Fibroblast of lung (primary cell): ENCODE measurements at regions not wholly inside any gene's neighbourhood (a gene's known extent, or its start where the extent isn't known, plus 50 kb on each side); places are given as distances from the start of the nearest gene placed in this dataset.

ENCODE experiments used
- EZH2 ChIP-seq: IDR thresholded peaks from 2 replicates; pipeline ENCODE4 v1.5.1; 2012; ENCODE audit warnings: low read length, control low read depth, mild to moderate bottlenecking; ENCODE audit errors: missing control alignments
- TF ChIP-seq, protein P1 (sequence below), 2 donors: IDR thresholded peaks in 1 of 2; conservative IDR thresholded peaks in 1 of 2; 1 replicate in 1 of 2; 2 replicates in 1 of 2; pipeline ENCODE4 v1.5.1; 2011 to 2012; ENCODE audit warnings: low read length in 2 of 2, control low read depth in 1 of 2, inconsistent platforms in 1 of 2, low read depth in 1 of 2, mild to moderate bottlenecking in 1 of 2

DNA sequence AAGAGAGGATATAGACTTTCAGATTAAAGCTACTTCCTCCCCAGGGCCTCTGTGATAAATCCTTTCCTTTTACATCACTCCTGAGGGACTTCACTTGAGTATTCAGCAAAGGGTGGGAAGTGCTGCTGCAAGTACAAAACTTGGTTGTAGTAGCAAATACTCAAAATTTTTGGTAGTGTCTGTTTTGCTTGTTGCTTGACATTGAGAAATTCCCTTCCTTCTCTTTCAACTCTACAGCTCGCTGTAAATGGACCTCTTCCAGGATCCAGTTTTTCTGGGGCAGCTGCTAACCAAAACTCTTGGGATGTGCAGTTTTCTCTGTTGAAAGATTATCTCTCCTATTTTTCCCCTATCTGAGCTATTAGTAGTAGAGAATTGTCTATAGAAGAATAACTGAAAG is 472.0 kb downstream of the CD109 start:
- TF ChIP-seq, protein P1, sequence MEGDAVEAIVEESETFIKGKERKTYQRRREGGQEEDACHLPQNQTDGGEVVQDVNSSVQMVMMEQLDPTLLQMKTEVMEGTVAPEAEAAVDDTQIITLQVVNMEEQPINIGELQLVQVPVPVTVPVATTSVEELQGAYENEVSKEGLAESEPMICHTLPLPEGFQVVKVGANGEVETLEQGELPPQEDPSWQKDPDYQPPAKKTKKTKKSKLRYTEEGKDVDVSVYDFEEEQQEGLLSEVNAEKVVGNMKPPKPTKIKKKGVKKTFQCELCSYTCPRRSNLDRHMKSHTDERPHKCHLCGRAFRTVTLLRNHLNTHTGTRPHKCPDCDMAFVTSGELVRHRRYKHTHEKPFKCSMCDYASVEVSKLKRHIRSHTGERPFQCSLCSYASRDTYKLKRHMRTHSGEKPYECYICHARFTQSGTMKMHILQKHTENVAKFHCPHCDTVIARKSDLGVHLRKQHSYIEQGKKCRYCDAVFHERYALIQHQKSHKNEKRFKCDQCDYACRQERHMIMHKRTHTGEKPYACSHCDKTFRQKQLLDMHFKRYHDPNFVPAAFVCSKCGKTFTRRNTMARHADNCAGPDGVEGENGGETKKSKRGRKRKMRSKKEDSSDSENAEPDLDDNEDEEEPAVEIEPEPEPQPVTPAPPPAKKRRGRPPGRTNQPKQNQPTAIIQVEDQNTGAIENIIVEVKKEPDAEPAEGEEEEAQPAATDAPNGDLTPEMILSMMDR (conservative IDR thresholded peaks at IDR 0.05 in 1 of 2, IDR thresholded peaks at IDR 0.05 in 1 of 2; ENCODE audit: low read depth in 1 of 2, low read length in 2 of 2), result no peak
- TF ChIP-seq EZH2, result no peak
